ENCODE measurements at regions not wholly inside any gene's neighbourhood (a gene's known extent, or its start where the extent isn't known, plus 50 kb on each side); places are given as distances from the start of the nearest gene placed in this dataset.

DNA sequence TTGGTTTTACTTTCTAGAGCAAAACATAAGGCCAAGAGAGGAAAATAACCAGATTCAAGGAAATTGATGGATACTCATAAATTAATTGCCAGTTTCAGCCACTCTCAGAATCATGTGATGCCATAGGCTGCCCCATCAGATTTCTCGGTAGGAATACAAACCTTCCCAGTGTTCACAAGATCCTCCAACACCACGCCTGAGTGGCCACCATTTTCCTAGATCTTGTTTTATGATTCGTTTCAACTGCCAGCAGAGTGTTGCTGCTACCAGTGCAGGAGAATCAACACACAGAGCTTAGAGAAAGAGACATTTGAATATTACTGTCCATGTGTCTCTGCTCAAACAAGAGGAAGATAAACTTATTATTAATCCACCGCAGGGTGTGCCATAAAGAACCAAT is 434.2 kb upstream of the CDH4 start:
- no peak for DNase-seq

DNA sequence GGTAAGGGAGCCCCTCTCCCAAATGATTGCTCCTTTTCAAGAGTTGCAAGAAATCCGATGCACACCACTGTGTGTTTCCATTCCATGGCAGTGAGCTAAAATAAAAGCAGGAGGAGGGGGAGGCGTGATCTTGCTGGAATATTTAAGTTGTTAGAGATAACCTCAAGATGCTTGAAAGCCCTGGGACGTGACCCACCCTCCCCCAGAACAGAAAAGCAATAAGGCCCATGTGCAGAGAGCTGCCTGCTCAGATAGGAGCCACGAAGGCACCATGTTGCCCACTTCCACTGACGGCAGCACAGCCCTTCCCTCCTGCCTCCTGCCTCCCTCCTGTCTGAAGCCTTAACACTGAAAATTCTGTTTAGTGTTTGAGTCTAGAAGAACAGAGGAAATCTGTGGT is 432.6 kb upstream of the CDH4 start:
- no peak for DNase-seq

DNA sequence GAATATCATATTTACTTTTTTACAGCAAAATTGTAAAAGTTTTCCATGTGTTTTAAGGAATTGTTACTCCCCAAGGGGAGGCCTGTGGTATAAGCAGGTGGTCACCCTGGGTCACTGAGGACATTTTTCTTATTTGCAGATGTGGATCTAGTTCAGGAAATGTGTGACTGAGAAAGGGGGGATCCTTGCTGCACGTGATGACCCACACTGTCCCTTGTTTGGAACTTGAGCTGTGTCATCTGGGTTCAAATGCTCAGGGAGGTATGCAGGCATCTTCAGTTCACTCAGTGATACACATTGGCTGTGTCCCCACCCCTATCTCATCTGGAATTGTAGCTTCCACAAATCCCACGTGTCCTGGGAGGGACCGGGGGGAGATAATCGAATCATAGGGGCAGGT is 431.9 kb upstream of the CDH4 start:
- DNase-seq, result no peak

DNA sequence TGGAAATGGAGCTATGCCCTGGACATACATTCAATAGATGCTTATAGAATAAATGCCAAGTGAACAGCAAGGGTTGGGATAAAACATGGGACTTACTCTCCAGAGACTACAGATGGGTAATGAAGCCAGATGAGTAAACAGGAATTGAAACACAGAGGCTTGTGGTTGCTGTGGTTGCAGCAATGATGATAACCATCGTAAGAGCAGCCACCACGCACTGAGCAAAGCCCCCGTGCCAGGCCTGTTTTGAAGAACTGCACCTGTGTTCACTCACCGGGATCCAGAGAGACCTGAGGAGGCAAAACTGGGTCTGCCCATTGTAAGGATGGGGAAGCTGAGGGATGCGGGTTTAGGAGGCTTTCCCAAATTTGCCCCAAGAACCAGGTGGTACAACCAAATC is 431.1 kb upstream of the CDH4 start:
- DNase-seq, result no peak

DNA sequence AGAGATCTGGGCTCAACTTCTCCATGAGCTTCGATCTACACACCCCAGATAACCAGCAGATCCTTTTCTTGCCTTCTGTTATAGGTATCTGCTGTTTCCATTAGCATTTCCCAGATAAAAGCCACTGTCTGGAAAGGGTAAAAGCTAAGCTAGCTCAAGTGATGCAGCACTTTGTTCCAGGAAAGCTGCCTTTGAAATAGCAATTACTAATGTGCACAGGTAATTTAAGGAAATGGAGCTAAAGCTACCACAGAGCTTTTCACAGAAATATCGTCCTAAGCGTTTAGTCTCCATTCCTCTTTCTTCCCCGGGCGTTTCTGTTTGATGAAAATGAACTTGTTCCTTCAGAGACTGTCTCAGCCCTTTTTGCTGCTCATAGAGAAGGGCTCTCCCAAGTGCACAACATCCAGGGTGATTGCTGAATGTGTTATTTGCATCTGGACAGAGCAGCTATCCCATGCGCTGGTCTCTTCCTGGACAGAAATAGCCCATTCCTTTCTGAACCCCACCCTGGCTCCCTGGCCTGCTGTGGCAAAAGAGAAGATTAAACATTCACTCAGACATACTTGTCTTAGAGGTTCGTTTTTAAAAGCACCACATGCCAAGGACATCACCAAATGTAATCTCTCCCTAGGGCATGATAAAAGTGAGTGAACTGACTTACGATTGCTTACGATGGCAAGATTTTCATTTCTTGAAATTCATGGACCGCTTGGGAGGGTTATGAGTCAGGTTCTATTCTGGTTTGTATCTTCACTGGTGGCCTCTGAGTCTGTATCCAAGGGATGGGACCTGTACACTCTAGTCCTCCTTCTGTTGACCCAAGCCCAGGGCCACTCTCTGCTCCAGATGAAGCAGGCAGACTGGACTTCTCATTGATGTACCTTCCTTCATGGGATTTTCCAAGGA is 429.1 kb upstream of the CDH4 start:
- no peak for DNase-seq

DNA sequence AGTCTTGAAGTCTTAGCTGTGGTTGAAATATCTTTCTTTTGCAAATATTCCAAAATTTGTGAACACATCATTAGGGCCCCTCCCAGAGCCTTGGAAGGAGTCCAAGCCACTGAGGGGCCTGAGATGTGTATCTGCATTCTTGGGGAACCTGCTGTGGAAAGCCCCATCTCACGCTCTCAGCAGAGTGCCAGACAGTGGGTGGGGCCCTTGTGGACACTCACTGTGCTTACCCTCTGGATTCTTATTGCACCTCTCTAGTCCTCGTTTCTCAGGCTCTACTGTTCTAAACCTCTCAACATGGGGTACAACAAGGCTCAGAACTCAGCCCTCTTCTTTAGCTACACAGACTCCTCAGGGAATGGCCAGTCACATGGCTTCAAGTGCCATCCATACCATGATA is 416.2 kb upstream of the CDH4 start:
- DNase-seq, result no peak

DNA sequence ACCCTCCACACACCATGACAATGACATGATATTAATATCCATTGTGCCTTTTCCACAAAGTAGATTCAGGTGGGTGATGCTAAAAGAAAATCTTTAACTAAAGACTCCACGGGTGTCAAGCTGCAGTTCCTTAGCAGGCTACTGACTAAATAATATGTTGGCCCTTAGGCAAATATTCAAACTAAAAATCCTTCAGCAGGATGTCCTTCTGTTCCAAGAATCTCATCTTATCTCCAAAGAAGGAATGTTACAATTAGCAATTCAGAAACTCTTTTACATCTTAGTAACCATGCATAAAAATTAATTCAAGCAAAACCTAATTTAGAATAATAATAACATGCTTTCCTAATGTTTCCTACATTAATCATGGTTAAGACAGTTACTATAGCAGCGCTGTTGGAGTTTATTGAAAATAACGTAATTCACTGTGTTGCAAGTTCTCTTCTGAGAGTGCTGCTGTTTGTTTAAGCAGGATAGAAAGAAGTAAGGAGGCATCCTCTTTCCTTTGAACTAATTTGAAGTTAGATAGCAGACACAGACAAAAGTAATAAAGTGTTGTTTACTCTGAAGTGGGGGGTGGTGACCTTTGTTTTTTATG is 414.8 kb upstream of the CDH4 start:
- DNase-seq, result no peak

DNA sequence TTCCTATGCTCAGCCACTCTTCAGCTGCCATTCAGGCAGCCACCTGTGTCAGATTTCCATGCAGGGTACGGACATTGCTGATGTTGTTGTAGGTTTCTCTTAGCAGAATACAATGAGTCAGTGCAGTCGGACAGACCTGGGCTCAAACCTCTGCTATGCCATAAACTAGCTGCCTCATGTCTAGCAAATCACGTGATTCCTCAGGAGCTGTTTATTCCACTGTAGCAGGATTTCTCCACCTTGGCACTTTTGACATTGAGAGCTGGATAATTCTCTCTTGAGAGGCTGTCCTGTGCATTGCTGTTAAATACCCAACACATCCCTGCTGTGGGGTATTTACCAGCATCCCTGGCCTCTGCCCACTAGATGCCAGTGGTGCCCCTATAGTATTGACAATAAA is 413.8 kb upstream of the CDH4 start:
- no peak for DNase-seq

DNA sequence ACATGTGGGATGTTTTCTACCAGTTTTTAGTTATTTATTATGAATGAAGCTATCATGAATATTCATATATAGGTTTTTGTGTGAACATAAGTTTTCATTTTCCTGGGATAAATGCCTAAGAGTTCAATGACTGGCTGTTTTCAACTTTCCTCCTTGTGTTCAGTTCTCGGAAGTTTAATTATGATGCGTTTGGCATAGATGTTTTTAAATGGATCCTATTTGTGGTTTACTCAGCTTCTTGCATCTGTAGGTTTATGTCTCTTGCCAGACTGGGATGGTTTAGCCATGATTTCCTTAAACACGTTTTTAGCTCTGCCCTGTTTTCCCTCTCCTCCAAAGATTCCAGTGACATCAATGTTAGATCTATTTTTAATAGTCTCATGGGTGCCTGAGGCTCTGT is 411.1 kb upstream of the CDH4 start:
- DNase-seq, result no peak

DNA sequence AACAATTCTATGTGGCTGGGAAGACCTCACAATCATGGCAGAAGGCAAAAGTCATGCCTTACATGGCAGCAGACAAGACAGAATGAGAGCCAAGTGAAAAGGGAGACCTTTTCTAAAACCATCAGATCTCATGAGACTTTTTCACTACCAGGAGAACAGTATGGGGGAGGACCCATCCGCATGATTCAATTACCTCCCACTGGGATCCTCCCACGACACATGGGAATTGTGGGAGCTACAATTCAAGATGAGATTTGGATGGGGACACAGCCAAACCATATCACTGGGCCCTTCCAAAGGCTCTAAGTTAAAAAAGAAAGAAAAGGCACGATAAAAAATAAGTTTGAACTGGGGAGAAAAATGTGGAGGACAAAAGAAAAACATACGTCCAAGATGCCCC is 406.9 kb upstream of the CDH4 start:
- no peak for DNase-seq

DNA sequence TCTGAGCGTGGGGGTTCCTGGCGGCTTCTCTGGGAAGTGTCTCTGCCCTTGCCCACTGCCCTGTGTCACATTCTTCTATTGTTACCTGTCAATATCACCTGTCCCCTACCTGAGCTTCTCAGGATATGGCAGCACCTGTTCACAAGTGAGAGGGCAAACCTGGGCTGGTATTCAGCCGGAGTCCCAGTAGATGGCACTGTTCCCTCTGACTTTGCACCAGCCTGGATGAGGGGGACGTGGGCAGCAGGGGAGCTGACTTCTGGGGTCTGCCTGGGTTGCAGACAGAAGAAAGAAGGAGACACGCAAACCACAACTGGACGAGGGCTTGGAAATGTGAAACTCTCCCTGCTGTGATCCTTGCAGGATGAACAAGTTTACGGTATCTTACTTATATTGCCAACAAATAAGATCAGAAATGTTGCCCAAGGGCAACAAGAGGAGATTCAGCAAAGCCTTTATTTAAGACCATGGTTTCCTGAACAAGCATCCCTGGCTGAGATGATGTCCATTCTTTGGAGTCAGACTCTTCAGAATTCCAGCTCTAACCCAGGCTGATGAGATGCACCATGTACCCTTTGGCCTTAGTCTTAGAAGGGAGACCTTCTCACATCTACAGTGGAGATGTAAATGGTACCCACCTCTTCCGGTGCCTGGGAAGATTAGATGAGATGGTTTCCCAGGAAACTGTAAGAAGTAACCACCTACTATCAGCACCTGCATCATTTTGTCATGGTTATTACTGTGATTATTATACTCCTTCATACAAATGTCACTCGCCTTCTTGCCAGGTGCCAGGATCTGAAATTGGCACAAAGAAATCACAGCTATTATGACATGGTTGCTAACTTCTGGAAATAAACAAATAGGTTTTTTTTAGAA is 400.0 kb upstream of the CDH4 start:
- peak in 1 of 3 donors; percentile 3 for DNase-seq

DNA sequence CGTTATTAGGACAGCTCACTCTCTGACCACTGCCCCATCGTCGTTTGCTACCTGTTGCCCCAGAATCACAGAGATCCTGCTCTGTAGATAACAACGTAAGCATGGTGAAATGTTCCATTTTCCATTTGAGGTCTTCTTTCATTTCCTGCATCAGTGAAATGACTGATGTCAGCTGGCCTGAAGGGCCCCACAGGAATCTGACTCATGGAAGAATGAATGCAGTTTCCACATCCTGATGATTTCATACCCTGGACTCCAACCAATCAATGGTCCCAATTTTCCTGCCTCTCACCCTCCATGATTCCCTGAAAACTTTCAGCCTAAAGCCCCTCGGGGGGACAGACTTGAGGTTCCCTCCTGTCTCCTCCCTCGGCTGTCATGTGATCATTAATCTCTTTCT is 394.4 kb upstream of the CDH4 start:
- DNase-seq, result peak in 1 of 3 donors; percentile 5

DNA sequence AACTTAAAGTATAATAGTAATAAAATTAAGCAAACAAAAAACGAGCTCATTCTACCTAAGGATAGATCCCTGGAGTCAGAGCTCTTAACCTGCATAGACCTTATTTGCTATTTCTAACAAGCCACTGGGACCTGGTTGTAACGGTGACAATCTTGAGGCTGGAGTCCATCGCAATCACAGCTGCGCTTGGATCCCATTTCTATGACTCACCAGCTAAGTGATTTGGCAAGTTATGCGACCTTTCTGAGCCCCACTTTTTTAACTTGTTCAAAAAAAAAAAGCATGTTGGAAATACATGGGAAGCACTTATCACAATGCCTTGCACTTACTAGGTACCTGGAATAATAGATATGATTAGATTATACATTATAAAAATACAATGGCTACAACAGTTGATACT is 389.5 kb upstream of the CDH4 start:
- no peak for DNase-seq

DNA sequence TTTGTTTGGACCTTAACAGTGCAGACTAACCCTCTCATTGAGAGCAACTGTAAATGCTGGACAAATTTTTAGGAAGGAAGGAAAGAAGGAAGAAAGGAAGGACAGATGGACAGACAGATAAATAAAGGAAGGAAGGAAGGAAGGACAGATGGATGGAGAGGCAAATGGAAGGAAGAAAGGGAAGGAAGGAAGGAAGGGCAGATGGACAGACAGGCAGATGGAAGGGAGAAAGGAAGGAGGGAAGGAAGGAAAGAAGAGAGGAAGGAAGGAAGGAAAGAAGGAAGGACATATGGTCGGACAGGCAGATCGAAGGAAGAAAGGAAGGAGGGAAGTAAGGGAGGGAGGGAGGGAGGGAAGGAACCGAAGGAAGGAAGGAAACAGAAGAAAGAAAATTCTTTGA is 388.5 kb upstream of the CDH4 start:
- no peak for DNase-seq

DNA sequence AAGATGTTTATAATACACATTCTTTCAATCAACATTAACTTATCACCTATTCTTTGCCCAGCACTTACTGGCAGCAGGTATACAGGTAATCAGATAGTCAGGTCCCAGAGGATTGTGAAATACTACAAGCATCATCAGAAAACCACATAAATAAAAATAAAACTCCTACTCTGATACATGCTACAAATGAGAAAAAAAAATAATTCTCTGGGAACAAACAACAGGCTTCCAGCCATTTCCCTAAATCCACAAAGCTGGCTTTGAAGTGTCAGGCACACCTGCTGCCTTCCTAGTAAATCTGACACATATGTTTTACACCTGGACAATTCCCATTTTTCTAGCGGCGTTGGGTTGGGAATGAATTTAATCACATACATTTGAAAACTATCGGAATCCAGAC is 384.5 kb upstream of the CDH4 start:
- DNase-seq, result no peak

DNA sequence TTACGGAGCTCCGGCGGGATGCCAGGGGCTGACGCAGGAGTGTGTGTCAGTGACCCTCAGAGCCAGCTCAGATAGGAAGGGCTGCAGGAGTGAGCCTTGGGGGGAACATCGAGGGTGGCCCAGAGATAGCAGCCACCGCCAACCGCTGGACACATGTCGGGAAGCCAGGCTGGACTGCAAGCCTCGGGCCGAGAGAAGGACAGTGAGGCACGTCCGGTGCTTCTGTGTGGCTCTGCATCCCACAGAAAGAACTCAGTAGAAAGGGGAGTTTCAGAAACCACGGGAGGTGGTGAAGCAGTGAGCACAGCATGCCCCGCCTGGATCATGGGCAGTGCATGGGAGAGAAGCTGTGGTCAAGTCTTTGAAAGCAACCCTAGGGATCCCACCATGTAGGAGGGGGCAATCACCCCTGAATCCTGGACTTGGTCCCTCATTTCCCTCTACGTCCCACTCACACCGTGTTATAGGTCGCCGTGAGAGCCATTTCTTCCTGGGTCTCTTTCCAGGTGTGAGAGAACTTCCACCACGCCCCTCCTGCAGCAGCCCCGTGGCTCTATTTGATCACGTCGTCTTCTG is 383.7 kb upstream of the CDH4 start:
- DNase-seq, result no peak

DNA sequence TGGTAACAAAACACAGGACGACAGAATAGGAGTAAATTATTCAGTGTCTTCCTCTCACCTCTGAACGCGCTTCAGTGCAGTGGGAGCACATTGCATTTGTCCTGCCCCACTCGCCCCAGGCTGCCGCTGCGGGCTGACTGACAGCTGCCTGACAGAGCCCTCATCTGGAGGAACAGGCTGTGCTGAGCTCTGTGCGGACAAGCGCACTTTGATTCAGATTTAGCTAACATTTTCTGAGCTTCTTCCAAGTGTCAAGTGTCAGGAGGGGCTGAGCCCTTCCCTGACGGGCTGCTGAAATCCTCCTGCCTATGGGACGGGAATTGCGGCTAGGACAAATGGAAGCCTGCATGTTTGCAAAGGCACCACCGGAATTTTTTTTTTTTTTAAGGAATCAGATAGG is 383.0 kb upstream of the CDH4 start:
- no peak for DNase-seq

DNA sequence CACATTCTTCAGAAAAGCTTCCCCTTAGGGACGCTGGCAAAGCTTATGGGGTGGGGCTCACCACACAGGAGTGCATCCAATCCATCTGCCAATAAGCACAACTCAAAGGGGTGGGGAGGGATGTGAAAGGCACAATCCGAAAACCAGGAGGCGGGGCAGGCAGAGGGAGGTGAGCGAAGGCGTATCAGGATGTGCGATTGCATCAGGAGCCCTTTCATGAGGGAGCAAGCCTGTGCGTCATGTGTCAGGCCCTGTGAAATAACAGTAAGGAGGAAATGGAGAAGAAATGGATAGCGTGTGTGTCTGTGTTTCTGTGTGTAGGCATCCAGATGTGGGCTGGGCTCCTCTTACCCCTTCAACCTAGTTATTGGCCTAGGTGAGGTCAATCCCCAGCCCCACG is 382.4 kb upstream of the CDH4 start:
- DNase-seq, result no peak

DNA sequence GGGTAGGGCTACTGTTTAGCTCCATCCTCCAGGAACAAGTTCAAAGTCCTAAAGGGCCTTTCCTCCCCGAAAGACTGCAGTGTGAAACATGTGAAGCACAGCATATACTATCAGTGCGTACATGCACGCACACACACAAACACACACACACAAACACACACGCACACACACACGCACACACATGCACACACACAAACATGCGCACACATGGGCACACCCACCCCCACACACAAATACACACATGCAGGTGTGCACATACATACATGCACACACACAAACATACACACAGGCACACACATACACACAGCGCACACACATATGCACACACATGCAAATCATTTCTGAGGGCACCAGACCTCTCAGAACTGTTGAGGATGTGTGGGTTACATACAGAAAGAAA is 382.0 kb upstream of the CDH4 start:
- no peak for DNase-seq

DNA sequence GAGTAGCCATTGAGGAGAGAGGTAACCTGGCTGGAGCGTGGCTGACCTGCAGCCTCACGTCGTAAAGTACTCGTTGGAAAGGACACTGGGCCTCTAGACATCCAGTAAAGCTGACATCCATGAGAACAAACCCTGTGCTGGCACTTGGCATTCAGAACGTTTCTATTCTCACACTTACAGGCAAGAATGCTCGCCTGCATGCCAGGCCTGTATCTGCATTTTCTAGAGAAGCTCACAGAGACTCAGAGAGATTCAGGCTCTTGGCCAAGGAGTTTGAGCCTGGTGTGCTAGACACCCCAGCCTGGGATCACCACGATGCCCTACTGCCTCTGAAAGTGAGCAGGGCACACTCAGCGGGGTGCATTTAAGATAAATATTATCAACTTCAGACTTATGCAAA is 379.8 kb upstream of the CDH4 start:
- DNase-seq, result no peak

DNA sequence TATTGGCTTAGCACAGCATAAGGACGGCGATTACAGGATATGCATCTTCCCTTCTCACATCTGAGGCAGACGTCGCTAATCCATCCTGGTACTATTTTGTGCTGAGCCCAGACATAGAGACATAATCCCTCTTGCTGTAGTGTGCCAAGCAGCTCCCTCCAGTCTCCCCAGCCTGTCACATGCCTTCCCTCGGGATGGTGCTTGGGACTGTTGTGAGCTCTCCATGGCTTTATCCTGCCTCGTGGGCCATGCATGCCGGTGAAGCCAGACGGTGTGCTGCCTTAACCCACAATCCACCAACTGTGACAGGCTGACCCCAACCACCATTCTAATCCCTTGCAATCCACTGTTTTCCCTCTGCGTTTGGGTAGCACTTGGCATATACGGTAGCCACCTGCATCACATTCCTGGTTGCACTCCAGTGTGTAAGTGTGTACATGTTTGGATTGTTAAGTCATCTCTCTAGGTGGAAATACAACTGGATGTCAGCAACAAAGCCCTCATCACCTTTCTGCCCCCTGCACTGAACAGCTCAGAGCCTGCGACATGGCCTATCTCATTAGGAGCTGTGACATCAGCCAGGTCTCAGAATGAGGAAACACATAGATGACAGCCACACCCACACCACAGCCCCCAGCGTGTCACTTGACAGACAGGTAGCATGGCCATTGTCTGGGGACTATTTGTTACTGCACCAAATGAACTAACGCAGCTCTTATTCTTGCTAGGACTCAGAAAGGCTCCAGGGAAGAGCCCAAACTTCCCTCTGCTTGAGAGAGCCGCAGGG is 374.8 kb upstream of the CDH4 start:
- DNase-seq, result no peak

DNA sequence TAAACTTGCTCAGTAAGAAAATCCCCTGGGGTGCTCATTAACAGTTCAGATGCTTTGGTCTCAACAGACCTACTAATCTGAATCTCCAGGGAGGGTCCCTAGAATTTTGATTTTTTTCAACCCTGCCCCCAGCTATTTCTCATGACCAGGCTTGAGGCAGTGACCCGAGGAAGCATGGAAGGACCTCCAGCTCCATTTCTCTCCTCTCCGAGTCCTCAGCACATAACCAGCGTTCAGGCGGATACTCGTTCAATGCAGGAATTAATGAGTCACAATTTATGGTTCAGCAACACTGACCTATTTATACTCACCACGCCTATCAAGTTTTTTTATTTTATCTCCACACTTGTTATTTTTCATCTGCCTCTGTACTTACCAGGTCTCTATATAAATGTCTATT is 369.2 kb upstream of the CDH4 start:
- DNase-seq, result no peak

DNA sequence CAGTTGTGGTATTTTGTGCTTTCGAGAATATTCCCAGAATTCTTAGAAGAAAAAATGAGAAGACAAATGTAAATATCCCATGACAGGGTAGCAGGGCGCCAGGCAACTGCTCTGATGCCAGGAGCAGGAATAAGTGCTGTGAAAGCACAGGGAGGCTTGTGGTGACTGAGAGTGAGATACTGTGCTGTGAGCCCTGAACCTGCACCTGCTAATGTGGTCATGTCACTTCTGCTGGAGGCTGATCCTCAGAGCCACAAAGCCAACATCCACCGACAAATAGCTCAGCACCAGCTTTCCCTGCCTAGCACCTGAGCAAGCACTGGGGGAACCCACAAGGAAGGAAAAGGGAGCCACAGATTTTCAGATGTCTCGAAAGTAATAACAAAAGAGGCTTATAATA is 368.6 kb upstream of the CDH4 start:
- DNase-seq, result no peak

Measured in suppressor macrophage treated with lipopolysaccharide for 1 hour (primary cell).